GM08714 (cell line): ENCODE measurements at regions not wholly inside any gene's neighbourhood (a gene's known extent, or its start where the extent isn't known, plus 50 kb on each side); places are given as distances from the start of the nearest gene placed in this dataset.

Experiments used
- H3K4me3 ChIP-seq: fragments of 200-500 bp; sonication (Bioruptor generic); 2 replicates; pipeline ENCODE4 v1.5.1; 2014; ENCODE audit warnings: mild to moderate bottlenecking, low read length, inconsistent platforms
- ZNF274 ChIP-seq: IDR thresholded peaks from 2 replicates; pipeline ENCODE4 v1.6.1; 2012; ENCODE audit warnings: mild to moderate bottlenecking, low read depth, low read length

- no peak for TF ChIP-seq ZNF274
- H3K4me3 ChIP-seq, result no peak overlapping the region
These were observed 599.6 kb upstream of the PKDCC start for GRCh38 chr2:41448221-41448620.

- TF ChIP-seq ZNF274, result no peak
- H3K4me3 ChIP-seq, result no peak overlapping the region
These were observed 590.8 kb upstream of the PKDCC start for GRCh38 chr2:41457026-41457425.

- no peak for TF ChIP-seq ZNF274
These were observed 587.2 kb upstream of the PKDCC start for GRCh38 chr2:41460661-41461060.

GRCh38 chr2:41464395-41464794 lies 583.4 kb upstream of the PKDCC start:
- H3K4me3 ChIP-seq, result no peak overlapping the region
- TF ChIP-seq ZNF274, result no peak

More at GRCh38 chr2:41460661-41461060, 587.2 kb upstream of the PKDCC start:
- H3K4me3 ChIP-seq, result no peak overlapping the region

GRCh38 chr2:41475959-41476358 lies 571.9 kb upstream of the PKDCC start:
- no peak for TF ChIP-seq ZNF274
- no peak overlapping the region for H3K4me3 ChIP-seq

GRCh38 chr2:41482659-41483058 lies 565.2 kb upstream of the PKDCC start:
- TF ChIP-seq ZNF274, result no peak
- H3K4me3 ChIP-seq, result no peak overlapping the region

- H3K4me3 ChIP-seq, result no peak overlapping the region
These were observed 564.6 kb upstream of the PKDCC start for GRCh38 chr2:41483226-41483625.

GRCh38 chr2:41483982-41484857 lies 563.6 kb upstream of the PKDCC start:
- H3K4me3 ChIP-seq, result no peak overlapping the region
- no peak for TF ChIP-seq ZNF274

More at GRCh38 chr2:41483226-41483625, 564.6 kb upstream of the PKDCC start:
- no peak for TF ChIP-seq ZNF274

GRCh38 chr2:41484858-41485234 lies 563.0 kb upstream of the PKDCC start:
- H3K4me3 ChIP-seq, result no peak overlapping the region
- no peak for TF ChIP-seq ZNF274

GRCh38 chr2:41486948-41487347 lies 560.9 kb upstream of the PKDCC start:
- no peak overlapping the region for H3K4me3 ChIP-seq
- TF ChIP-seq ZNF274, result no peak

GRCh38 chr2:41488888-41489287 lies 558.9 kb upstream of the PKDCC start:
- no peak overlapping the region for H3K4me3 ChIP-seq
- TF ChIP-seq ZNF274, result no peak

- no peak for TF ChIP-seq ZNF274
- no peak overlapping the region for H3K4me3 ChIP-seq
These were observed 558.2 kb upstream of the PKDCC start for GRCh38 chr2:41489638-41490037.

GRCh38 chr2:41495050-41495449 lies 552.8 kb upstream of the PKDCC start:
- no peak for TF ChIP-seq ZNF274
- H3K4me3 ChIP-seq, result no peak overlapping the region

GRCh38 chr2:41496908-41497307 lies 550.9 kb upstream of the PKDCC start:
- H3K4me3 ChIP-seq, result no peak overlapping the region
- no peak for TF ChIP-seq ZNF274

- TF ChIP-seq ZNF274, result no peak
- H3K4me3 ChIP-seq, result no peak overlapping the region
These were observed 549.0 kb upstream of the PKDCC start for GRCh38 chr2:41498781-41499180.

- no peak overlapping the region for H3K4me3 ChIP-seq
- no peak for TF ChIP-seq ZNF274
These were observed 546.9 kb upstream of the PKDCC start for GRCh38 chr2:41500895-41501294.

- no peak overlapping the region for H3K4me3 ChIP-seq
- TF ChIP-seq ZNF274, result no peak
These were observed 545.1 kb upstream of the PKDCC start for GRCh38 chr2:41502752-41503151.
